ENCODE measurements at regions not wholly inside any gene's neighbourhood (a gene's known extent, or its start where the extent isn't known, plus 50 kb on each side); places are given as distances from the start of the nearest gene placed in this dataset.

DNA sequence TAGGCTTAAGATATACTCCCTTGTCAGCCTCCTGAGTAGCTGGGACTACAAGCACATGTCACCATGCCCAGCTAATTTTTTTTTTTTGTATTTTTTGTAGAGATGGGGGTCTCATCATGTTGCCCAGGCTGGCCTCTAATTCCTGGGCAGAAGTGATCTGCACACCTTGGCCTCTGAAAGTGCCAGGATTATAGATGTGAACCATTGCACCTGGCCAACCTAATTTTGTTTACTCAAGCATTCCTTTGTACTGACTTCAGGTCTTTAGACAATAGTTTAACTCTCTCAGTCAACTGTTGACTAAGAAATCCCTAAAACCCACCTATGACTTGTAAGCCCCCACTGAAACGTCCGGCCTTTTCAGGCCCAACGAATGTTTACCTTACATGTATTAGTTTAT lies 628.3 kb upstream of the CDH8 start:
- TF ChIP-seq, protein P1, sequence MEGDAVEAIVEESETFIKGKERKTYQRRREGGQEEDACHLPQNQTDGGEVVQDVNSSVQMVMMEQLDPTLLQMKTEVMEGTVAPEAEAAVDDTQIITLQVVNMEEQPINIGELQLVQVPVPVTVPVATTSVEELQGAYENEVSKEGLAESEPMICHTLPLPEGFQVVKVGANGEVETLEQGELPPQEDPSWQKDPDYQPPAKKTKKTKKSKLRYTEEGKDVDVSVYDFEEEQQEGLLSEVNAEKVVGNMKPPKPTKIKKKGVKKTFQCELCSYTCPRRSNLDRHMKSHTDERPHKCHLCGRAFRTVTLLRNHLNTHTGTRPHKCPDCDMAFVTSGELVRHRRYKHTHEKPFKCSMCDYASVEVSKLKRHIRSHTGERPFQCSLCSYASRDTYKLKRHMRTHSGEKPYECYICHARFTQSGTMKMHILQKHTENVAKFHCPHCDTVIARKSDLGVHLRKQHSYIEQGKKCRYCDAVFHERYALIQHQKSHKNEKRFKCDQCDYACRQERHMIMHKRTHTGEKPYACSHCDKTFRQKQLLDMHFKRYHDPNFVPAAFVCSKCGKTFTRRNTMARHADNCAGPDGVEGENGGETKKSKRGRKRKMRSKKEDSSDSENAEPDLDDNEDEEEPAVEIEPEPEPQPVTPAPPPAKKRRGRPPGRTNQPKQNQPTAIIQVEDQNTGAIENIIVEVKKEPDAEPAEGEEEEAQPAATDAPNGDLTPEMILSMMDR (IDR thresholded peaks at IDR 0.05; ENCODE audit: low read depth, low read length, poor library complexity, severe bottlenecking): no peak
- no peak for TF ChIP-seq EZH2phosphoT487 (IDR thresholded peaks at IDR 0.05; ENCODE audit: borderline replicate concordance, low read length)

Data from DOHH2 (cell line).